T-helper 2 cell (primary cell): ENCODE measurements at regions not wholly inside any gene's neighbourhood (a gene's known extent, or its start where the extent isn't known, plus 50 kb on each side); places are given as distances from the start of the nearest gene placed in this dataset.

Source experiments
- DNase-seq, 5 experiments: peaks; one replicate each; pipeline versions ENCODE4 v3.0.0 to v3.0.0-alpha.2; 2012 to 2022

DNA sequence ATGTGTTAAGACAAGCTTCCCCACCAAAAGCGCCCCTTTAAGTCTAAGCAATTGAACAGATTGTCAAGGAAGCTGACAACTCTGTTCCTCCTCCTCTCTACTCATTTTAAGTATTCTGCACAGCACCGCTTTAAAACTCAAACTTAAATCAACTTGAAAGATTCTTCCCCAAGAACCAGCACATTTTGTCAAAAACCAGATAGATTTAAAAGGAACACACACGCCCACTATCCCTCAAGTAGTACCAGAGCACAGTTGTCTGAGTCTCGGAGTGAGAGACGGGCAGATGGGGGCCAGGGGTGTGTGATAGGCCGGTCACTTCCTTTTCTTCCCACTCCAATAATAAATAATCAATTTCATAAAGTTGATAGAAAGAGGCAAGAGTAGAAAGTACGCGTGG, 67.7 kb upstream of the POU3F3 start:
- DNase-seq, result no peak

DNA sequence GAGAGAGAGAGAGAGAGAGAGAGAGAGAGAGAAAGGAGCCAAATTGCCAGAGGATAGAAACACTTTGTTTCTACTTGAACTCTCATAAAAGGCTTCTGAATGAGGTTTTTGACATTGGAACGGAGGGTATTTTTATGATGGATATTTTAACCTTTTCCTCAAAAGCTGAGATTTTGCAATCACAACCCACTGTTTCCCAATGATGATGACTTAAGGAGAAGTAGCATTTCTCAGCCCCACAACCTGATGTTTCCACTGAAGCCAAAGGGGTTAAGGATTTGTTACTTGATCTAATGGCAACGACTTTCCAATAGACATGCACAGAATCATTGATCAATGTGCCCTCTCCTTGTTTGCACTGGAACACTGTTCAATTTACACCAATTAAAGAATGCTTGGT, 67.1 kb upstream of the POU3F3 start:
- DNase-seq, result no peak

DNA sequence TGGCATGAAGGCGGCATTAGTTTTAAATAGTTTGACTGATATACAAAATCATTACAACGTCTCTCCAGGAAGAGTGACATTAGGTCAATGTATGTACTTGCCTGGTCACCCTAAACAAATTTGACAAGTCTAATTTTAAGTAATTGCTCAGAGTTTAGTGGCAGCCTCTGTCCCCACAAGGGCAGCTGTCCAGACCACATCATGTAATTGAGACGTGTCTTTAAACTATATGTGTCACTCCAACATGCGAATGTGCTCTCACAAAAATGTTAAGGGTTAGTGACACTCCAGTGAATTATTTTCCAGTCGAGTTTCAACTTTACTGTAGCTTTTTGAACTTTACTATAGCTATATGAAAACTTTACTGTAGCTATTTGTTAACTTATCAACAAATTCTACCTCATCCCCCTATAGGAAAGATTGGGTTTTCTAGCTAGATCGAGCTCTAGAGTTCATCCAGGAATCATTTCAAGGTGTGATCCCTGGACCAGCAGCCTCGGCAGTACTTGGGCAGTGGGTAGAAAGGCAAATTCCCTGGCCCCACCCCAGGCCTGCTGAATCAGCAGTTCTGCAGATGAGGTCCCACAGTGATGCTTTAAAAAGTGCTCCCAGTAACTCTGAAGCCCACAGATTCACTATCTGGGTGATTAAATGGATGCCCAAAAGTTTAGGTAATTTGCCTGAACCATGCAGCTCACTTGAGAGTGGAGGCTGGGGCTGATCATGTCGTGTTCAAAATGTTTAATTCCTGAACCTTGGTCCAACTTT, 66.4 kb upstream of the POU3F3 start:
- DNase-seq, result no peak

- no peak for DNase-seq
Measured at GRCh38 chr2:104788742-104789455, 65.0 kb upstream of the POU3F3 start.

- DNase-seq, result no peak
Measured at GRCh38 chr2:104790100-104790811, 63.7 kb upstream of the POU3F3 start.

DNA sequence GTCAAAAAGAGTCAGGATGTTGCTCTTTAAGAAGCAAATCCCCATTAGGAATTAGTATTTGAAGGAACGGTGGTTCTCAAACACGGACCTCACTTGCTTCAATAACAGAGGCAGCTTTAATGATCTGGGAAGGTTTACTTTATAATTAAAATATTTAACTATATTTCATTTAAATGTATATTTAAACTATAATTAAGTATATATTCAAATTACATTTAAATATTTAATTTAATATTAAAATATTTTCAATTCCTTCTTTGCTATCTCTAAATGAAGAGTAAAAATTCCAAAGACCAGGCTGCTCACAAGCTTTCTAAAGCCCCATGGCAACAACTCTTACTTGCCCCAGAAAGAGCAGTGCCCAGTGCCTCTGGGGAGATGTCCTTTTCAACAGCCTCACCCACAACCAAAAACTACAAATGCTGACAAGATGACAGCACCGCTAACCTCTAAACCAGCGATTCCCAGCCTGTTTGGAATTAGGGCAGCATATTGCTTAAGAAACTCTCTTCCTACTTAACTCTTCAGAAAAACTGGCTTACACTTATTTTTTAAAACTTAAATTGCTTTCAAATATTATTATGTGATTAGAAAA, 62.9 kb upstream of the POU3F3 start:
- no peak for DNase-seq

- DNase-seq, result no peak
Measured at GRCh38 chr2:104793966-104794365, 59.9 kb upstream of the POU3F3 start.

- DNase-seq, result no peak
Measured at GRCh38 chr2:104794441-104794840, 59.5 kb upstream of the POU3F3 start.
